AG09309 (cell line): ENCODE measurements at regions not wholly inside any gene's neighbourhood (a gene's known extent, or its start where the extent isn't known, plus 50 kb on each side); places are given as distances from the start of the nearest gene placed in this dataset.

Experiments
- DNase-seq: peaks from one replicate; pipeline ENCODE4 v3.0.0-alpha.2; 2010; ENCODE audit warnings: low read depth
- H3K4me3 ChIP-seq: 2 replicates; pipeline ENCODE4 v1.5.1; 2011; ENCODE audit warnings: mild to moderate bottlenecking, low read depth, low read length, moderate library complexity; ENCODE audit not compliant: control insufficient read depth
- CTCF ChIP-seq: IDR thresholded peaks from 2 replicates; pipeline ENCODE4 v1.5.1; 2011; ENCODE audit warnings: mild to moderate bottlenecking, low read depth, low read length, inconsistent platforms; ENCODE audit not compliant: insufficient read depth, control insufficient read depth; ENCODE audit errors: missing control alignments

- TF ChIP-seq CTCF = no peak
- DNase-seq = no peak
- no peak overlapping the region for H3K4me3 ChIP-seq
These were observed 145.7 kb upstream of the SMIM23 start for GRCh38 chr5:171639966-171640365.

DNA sequence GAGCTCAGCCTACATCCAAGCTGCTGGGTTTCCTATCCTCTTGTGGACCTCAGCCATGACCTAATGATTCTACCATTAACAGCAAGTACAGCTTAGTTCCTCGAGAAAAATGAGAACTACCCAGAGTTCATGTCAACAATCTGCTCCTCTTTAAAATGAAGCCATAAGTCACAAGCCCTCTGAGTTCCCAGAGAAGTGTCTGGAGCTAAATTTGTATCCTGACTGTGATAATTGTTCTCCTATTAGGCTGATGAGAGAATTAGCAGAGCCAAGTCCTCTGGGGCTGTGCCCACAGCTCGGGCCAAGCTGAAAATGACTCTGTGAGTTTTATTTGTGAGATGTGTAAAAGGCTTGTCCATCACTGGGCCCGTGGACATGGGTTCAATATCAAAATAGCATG, 145.1 kb upstream of the SMIM23 start:
- no peak for DNase-seq
- TF ChIP-seq CTCF = no peak
- H3K4me3 ChIP-seq = no peak overlapping the region

GRCh38 chr5:171641891-171642290, 143.7 kb upstream of the SMIM23 start:
- no peak for DNase-seq
- no peak overlapping the region for H3K4me3 ChIP-seq
- no peak for TF ChIP-seq CTCF

GRCh38 chr5:171642894-171643293, 142.7 kb upstream of the SMIM23 start:
- H3K4me3 ChIP-seq = no peak overlapping the region
- no peak for DNase-seq
- TF ChIP-seq CTCF = no peak

DNA sequence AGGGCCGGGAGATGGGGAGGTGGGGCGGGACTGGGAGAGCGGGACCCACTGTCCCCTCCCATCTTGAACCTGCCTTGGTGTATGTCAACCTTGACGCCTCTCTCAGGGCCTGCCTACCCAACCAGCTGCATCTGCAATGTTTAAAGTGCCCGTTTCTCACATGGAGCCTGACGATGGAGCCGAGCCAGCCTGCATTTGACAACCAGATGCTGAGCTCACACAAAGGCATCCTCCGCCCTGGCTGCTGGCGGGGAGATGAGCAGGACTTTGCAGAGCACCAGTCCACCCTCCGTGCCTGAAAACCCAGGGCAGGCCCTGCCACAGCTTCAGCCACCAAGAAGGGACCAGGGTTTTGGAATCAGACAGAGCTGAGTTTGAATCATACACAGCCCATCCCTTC, 141.1 kb upstream of the SMIM23 start:
- no peak overlapping the region for H3K4me3 ChIP-seq
- no peak for DNase-seq
- no peak for TF ChIP-seq CTCF

- H3K4me3 ChIP-seq = no peak overlapping the region
- DNase-seq = no peak
- no peak for TF ChIP-seq CTCF
These were observed 139.2 kb upstream of the SMIM23 start for GRCh38 chr5:171646102-171647042.
